HEK293T (cell line): ENCODE measurements at regions not wholly inside any gene's neighbourhood (a gene's known extent, or its start where the extent isn't known, plus 50 kb on each side); places are given as distances from the start of the nearest gene placed in this dataset.
"Not testable (repeated sequence)": the region's sequence is repeated elsewhere in the genome, so short reads cannot be mapped to it uniquely, and the experiment has no call there.

ENCODE experiments used
- CTCF ChIA-PET: fragments of 350-600 bp; formaldehyde crosslinking; extraction: SDS; loops from one replicate; lab custom pipeline; 2021; ENCODE audit warnings: antibody characterized with exemption, inconsistent platforms; lab: Yijun Ruan, JAX
- POLR2A ChIA-PET: fragments of 350-600 bp; formaldehyde crosslinking; extraction: SDS; loops from one replicate; lab custom pipeline; 2020; ENCODE audit warnings: antibody characterized with exemption, inconsistent platforms; lab: Yijun Ruan, JAX
- DNase-seq: peaks from one replicate; pipeline ENCODE4 v3.0.0; 2012; ENCODE audit warnings: mixed read lengths; ENCODE audit errors: extremely low spot score
- ARNT ChIP-seq: fragments of 450-650 bp; IDR thresholded peaks from 2 replicates; pipeline ENCODE4 v1.6.1; 2017; ENCODE audit warnings: mild to moderate bottlenecking
- BHLHE40 ChIP-seq: fragments of 450-650 bp; IDR thresholded peaks from 2 replicates; pipeline ENCODE4 v1.6.1; 2016; ENCODE audit warnings: mild to moderate bottlenecking, moderate library complexity, borderline replicate concordance
- CTBP1 ChIP-seq: fragments of 450-650 bp; IDR thresholded peaks from 2 replicates; pipeline ENCODE4 v1.6.1; 2016; ENCODE audit warnings: borderline replicate concordance
- ELF4 ChIP-seq: fragments of 450-650 bp; IDR thresholded peaks from 2 replicates; pipeline ENCODE4 v1.6.1; 2017; ENCODE audit warnings: antibody characterized with exemption
- FOXA1 ChIP-seq: fragments of 450-650 bp; IDR thresholded peaks from 2 replicates; pipeline ENCODE4 v1.6.1; 2016; ENCODE audit warnings: mild to moderate bottlenecking
- FOXK2 ChIP-seq: fragments of 450-650 bp; IDR thresholded peaks from 2 replicates; pipeline ENCODE4 v1.6.1; 2016; ENCODE audit warnings: mild to moderate bottlenecking
- FOXM1 ChIP-seq: fragments of 450-650 bp; IDR thresholded peaks from 2 replicates; pipeline ENCODE4 v1.6.1; 2017; ENCODE audit warnings: mild to moderate bottlenecking, borderline replicate concordance
- HDGF ChIP-seq: fragments of 450-650 bp; IDR thresholded peaks from 2 replicates; pipeline ENCODE4 v1.6.1; 2017; ENCODE audit warnings: antibody characterized with exemption, borderline replicate concordance
- L3MBTL2 ChIP-seq: fragments of 450-650 bp; conservative IDR thresholded peaks from 2 replicates; pipeline ENCODE4 v1.6.1; 2016; ENCODE audit warnings: mild to moderate bottlenecking
- LEF1 ChIP-seq: fragments of 450-650 bp; IDR thresholded peaks from 2 replicates; pipeline ENCODE4 v1.6.1; 2017; ENCODE audit warnings: mild to moderate bottlenecking, borderline replicate concordance
- NFRKB ChIP-seq: fragments of 450-650 bp; IDR thresholded peaks from 2 replicates; pipeline ENCODE4 v1.6.1; 2016; ENCODE audit warnings: mild to moderate bottlenecking, moderate library complexity
- PKNOX1 ChIP-seq: fragments of 450-650 bp; IDR thresholded peaks from 2 replicates; pipeline ENCODE4 v1.6.1; 2016
- SP1 ChIP-seq: fragments of 450-650 bp; IDR thresholded peaks from 2 replicates; pipeline ENCODE4 v1.6.1; 2017
- SUZ12 ChIP-seq: fragments of 450-650 bp; IDR thresholded peaks from 2 replicates; pipeline ENCODE4 v1.6.1; 2016; ENCODE audit warnings: mild to moderate bottlenecking
- TARDBP ChIP-seq: fragments of 450-650 bp; IDR thresholded peaks from 2 replicates; pipeline ENCODE4 v1.6.1; 2016
- ZNF384 ChIP-seq: fragments of 450-650 bp; IDR thresholded peaks from 2 replicates; pipeline ENCODE4 v1.6.1; 2016

- DNase-seq, POLR2A ChIA-PET, CTCF ChIA-PET: not testable (repeated sequence)
Measured at GRCh38 chr7:35853194-35853593, 52.3 kb downstream of the SEPTIN7 start.

DNA sequence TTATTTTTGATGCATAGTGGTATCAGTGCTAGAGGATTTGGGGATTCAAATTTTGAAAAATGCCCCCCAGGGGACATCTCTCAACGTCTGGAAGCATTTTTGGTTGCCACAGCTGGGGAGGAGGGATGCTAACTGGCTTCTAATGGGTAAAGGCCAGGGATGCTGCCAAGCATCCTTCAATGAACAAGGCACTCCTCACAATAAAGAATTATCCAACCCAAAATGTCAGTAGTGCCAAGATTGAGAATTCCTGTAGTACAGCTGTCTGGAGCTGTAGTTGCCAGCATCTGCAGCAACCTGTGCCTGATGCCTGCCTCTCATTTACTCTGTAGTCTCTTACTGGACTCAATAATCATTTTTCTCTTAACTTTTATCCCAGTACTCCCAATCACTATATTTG, 53.5 kb downstream of the SEPTIN7 start:
- CTCF ChIA-PET = no interaction called here
- POLR2A ChIA-PET = no interaction called here
- TF ChIP-seq SUZ12 (no peak), FOXM1 (no peak), LEF1 (no peak), CTBP1 (no peak), NFRKB (no peak), HDGF (no peak), TARDBP (no peak), ARNT (no peak), SP1 (no peak), BHLHE40 (no peak), PKNOX1 (no peak)
- no peak for DNase-seq

GRCh38 chr7:35856175-35856574, 55.3 kb downstream of the SEPTIN7 start:
- CTCF ChIA-PET = no interaction called here
- DNase-seq = no peak
- no peak for TF ChIP-seq SP1
- no peak for TF ChIP-seq PKNOX1
- no peak for TF ChIP-seq BHLHE40
- TF ChIP-seq FOXM1 = no peak
- TF ChIP-seq HDGF = no peak
- no peak for TF ChIP-seq ZNF384
- TF ChIP-seq NFRKB = no peak
- TF ChIP-seq TARDBP = no peak
- TF ChIP-seq FOXK2 = no peak
- TF ChIP-seq FOXA1 = no peak
- TF ChIP-seq ARNT = no peak
- TF ChIP-seq CTBP1 = no peak
- TF ChIP-seq ELF4 = no peak
- no peak for TF ChIP-seq LEF1
- TF ChIP-seq SUZ12 = no peak
- POLR2A ChIA-PET = no interaction called here

GRCh38 chr7:35860664-35861063, 59.8 kb downstream of the SEPTIN7 start:
- CTCF ChIA-PET = interaction anchor here (0.7 kb wide), 1 partner anchor 48 kb away, joined by 3 read pairs; no protein-coding TSS in a partner anchor
- POLR2A ChIA-PET = no interaction called here
- no peak for DNase-seq
- TF ChIP-seq BHLHE40 (no peak), FOXK2 (no peak), FOXA1 (no peak), HDGF (no peak), TARDBP (no peak), ELF4 (no peak), ZNF384 (no peak), PKNOX1 (no peak), SP1 (no peak), CTBP1 (no peak), LEF1 (no peak), L3MBTL2 (no peak), FOXM1 (no peak), NFRKB (no peak), SUZ12 (no peak), ARNT (no peak)

DNA sequence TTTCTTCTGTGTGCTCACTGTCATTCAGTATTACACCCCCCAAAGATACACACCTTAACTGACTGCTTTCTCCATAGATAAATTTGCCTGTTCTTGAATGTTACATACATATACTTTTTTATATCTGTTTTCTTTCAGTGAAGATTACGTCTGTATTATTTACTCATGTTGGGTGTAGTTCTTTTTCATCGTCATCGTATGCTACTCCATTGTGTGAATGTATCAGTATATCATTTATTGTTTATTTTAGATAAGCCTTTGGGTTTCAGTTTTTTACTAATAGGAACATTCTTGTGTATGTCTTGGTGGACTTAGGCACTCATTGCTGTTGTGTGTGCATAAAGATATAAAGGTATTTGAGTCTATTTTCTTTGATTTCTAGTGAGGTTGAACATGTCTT, 64.4 kb downstream of the SEPTIN7 start:
- DNase-seq = no peak
- ChIA-PET CTCF (no interaction called here), POLR2A (no interaction called here)
- TF ChIP-seq HDGF (no peak), NFRKB (no peak), BHLHE40 (no peak)

- no peak for DNase-seq
- CTCF ChIA-PET = no interaction called here
- TF ChIP-seq ARNT (no peak), NFRKB (no peak), BHLHE40 (no peak), LEF1 (no peak), SP1 (no peak), ZNF384 (no peak), FOXK2 (no peak), L3MBTL2 (no peak), HDGF (no peak), SUZ12 (no peak), TARDBP (no peak), FOXA1 (no peak), PKNOX1 (no peak), CTBP1 (no peak), FOXM1 (no peak), ELF4 (no peak)
- POLR2A ChIA-PET = no interaction called here
Measured at GRCh38 chr7:35866186-35866585, 65.3 kb downstream of the SEPTIN7 start.

DNA sequence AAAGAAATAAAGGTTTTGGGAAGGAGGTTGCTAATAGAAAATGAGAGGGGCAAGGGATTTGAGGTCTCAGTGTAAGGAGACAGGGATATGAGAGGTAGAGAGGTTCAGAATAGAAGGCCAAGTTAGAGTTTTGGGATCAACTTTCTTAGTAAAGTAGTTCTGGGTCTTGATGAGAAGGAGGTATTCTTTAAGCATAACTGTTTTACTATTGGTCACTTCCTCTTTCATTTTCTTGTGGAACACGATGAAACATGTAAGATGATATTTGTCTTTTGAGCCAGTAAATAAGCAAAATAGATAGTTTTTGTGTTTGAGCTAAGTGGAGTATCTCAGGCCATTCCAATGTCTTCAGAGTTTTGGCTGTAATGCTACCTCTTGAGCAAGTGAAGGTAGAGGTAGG, 68.3 kb downstream of the SEPTIN7 start:
- CTCF ChIA-PET, POLR2A ChIA-PET, DNase-seq: not testable (repeated sequence)
